HG03521 (cell line): ENCODE measurements at regions not wholly inside any gene's neighbourhood (a gene's known extent, or its start where the extent isn't known, plus 50 kb on each side); places are given as distances from the start of the nearest gene placed in this dataset.
"Not testable (repeated sequence)": the region's sequence is repeated elsewhere in the genome, so short reads cannot be mapped to it uniquely, and the experiment has no call there.

Source experiments
- ATAC-seq: cut with Tn5 transposase; IDR thresholded peaks from one replicate; pipeline ENCODE4 v1.9.1; 2021; ENCODE audit warnings: mild to moderate bottlenecking, moderate library complexity; ENCODE audit not compliant: unreplicated experiment

- ATAC-seq, result not testable (repeated sequence)
These were observed 129.2 kb downstream of the ARHGAP11B start for GRCh38 chr15:30755036-30755687.

- ATAC-seq, result not testable (repeated sequence)
These were observed 134.7 kb downstream of the ARHGAP11B start for GRCh38 chr15:30760633-30761032.

- ATAC-seq, result not testable (repeated sequence)
These were observed 135.4 kb downstream of the ARHGAP11B start for GRCh38 chr15:30761365-30761764.

GRCh38 chr15:30769390-30770124 lies 134.2 kb upstream of the FAN1 start:
- not testable (repeated sequence) for ATAC-seq

DNA sequence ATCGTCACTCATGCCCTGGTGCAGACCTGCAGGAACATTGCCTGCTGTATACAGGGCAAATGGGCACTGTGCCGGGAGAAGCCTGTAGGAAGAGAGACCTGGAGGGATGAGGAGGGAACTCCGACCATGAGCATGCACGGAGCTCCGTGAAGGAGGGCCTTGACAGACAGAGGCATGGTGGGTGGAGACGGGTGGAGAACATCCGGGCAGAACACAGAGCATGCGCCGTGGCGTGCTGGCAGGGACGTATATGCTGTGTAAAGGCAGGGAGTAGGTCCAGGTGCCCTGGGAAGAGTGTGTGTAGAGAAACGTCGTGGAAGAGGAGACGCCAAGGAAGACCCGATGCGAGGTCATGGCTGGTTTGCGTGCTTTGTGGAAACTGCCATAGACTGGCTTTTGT lies 133.0 kb upstream of the FAN1 start:
- no peak for ATAC-seq

DNA sequence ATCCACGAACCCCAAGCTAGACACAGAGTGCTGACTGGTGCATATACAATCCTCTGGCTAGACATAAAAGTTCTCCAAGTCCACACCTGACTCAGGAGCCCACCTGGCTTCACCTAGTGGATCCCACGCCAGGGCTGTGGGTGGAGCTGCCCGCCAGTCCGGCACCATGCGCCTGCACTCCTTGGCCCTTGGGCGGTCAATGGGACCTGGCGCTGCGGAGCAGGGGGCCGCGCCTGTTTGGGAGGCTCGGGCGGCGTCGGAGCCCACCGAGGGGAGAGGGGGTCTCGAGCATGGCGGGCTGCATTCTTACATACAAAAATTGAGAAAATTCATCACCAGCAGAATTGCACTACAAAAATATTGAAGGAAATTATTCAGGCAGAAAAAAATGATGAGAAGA lies 120.7 kb upstream of the FAN1 start:
- no peak for ATAC-seq

- ATAC-seq, result no peak
These were observed 115.1 kb upstream of the FAN1 start for GRCh38 chr15:30788595-30788994.

DNA sequence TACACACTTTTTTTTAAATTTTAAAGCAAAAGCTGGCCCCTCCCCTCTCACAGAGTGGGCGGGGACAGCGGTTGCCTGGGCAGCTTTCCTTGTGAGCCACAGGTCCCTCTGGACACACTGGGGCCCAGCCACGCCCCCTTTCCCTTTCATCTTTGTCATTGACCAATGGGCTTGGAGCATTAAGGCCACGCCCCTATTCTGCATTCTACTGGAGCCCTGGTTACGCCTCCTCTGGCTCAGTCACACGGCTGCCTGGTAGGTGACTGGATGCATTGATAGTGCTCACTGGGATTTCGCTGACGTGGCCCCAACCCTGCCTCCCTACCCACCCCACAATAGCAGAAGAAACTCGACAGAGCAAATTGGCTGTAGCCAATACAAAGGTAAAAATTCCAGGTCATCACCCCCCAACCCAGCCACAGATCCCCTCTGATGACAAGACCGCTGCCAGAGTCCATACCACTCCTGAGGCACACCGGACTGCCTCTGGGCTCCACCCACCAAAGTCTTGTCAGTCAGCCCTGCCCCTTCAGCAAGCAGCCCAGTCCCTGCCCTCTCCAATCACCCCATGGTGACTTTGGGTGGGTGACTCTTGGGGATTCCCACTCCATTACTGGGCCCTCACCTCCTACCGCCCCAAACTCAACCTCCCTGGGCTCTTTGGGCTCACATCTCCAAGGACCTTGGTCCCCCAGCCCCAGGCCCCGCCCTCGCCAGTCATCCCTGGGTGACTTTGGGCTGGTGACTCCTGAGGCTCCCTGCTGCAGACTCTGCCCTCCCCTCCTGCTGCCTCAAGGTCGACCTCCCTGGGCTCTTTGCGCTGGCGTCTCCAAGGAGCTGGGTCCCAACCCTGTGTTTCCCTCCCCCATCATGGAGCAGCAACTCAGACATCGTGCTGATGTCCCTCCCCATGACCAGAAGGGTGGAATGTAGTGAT lies 112.2 kb upstream of the FAN1 start:
- ATAC-seq, result no peak

- not testable (repeated sequence) for ATAC-seq
These were observed 110.9 kb upstream of the FAN1 start for GRCh38 chr15:30792843-30793242.

DNA sequence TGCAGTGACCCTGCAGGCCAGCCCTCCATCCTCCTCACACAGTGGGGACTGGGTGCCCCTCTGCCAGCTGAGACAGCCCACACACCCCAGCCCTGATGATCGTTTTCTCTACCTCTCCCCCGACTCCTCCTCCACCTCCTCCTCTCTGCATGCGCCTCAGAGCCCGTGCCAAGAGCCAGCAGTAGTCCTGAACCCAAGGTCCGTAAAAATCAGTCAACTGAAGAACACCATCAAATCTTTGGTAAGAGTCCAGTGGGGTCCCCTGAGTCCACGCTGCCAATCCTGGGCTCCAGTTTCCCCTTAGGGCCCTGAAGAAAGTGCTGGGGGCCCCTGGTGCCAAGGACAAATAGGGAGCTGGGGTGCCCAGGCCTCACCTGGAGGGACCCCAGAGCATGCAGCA lies 109.3 kb upstream of the FAN1 start:
- no peak for ATAC-seq

DNA sequence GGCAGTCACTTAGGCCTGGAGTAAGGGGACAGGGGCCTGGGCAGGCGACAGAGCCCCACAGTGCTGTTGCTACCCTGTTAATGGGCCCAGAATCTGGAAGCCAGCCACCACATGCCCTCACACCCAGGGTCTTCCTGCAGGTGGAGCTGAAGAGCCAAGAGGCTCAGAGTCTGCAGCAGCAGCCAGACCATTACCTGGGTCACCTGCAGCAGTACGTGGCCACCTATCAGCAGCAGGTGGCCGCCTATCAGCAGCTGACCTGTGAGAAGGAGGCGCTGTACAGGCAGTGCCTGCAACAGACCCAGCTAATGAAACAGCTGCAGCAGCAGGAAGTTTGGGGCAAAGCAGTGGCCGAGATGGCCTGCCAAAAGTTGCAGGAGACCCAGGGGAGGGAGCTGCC lies 104.2 kb upstream of the FAN1 start:
- ATAC-seq, result not testable (repeated sequence)

- not testable (repeated sequence) for ATAC-seq
These were observed 102.4 kb upstream of the FAN1 start for GRCh38 chr15:30801140-30801895.

DNA sequence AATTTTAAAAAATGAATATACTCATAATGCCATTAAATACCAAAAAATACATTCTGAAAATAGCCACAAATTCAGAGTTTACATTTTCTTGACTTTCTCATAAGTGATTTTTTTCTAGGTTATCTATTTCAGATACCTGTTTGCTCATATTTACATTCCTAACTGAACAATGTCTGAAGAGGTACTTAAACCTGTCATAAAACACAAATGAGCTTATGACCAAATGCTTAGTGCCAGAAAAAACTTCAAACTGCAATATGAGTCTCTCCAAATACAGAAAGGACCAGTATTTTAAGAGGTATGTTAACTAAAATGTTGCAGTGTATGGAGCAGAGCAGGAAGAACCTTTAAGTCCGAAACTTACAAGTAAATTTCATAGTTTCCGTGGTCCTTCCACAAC lies 101.7 kb upstream of the FAN1 start:
- ATAC-seq, result not testable (repeated sequence)

- not testable (repeated sequence) for ATAC-seq
These were observed 100.0 kb upstream of the FAN1 start for GRCh38 chr15:30803703-30804102.

DNA sequence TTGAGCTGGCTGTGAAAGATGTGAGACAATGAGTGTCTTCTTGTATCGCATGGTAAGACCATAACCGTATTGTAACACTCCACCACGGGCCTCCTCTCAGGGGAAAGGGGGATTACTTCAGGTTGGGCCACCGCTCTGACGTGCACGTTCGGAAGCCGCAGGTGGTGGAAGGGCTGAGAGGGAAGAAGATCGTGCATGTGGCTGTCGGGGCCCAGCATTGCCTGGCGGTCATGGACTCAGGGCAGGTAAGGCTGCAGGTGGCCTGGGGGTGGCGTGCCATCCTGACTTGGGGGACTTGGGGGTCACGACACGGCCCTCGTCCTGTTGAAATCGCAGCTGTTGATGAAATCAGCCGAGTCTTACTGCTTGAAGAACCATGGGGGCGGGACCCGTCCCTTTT lies 87.3 kb upstream of the FAN1 start:
- ATAC-seq, result no peak

DNA sequence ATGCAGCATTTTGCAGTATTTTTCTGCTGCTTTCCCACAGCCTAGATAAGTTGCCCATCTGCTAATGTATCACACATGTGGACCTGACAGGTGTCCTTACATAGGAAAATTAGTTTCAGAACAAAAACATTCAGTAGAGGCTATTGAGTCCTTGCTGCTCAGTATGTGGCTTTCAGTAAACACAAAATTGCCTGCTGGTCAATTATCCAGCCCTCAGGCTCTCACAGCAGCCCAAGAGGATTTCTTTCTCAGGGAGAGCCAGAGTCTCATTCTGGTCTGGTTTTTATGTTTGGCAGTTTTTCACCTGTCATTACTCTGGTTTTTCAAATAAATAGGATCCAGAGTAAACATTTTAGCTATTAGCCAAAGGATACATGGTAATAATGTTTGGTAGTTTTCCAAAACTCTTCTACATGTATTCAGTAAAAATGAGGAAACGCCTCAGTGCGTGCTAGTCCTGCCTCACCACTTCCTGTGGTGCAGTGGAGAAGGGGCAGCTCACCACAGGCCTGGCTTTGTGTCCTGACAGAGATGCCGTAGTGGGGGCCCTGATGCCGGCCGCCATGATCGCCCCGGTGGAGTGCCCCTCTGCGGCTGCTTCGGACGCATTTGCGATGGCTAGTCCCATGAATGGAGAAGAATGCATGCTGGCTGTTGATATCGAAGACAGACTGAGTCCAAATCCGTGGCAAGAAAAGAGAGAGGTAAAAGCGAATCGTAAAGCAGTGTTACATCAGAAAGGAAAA lies 80.5 kb upstream of the FAN1 start:
- ATAC-seq, result not testable (repeated sequence)

- ATAC-seq, result no peak
These were observed 79.1 kb upstream of the FAN1 start for GRCh38 chr15:30824518-30825195.

- ATAC-seq, result no peak
These were observed 76.0 kb upstream of the FAN1 start for GRCh38 chr15:30827625-30828303.

DNA sequence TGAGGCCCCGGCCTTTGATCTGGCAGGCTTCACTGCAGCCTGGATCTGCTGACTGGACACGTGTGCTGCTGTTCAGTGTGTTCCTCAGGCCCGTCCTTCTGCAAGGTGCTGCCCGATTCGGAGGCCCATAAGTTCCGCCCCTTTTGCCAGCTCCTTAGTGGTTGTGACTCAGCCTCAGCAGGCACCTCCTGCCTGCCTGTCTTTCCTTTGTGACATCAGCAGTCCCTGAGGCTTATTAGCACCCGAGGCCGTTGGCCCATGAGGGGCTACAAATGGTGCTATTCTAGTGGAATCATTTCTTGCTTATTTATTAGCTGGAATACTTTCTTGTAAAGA lies 75.4 kb upstream of the FAN1 start:
- ATAC-seq, result not testable (repeated sequence)
